ENCODE measurements at regions not wholly inside any gene's neighbourhood (a gene's known extent, or its start where the extent isn't known, plus 50 kb on each side); places are given as distances from the start of the nearest gene placed in this dataset.

DNA sequence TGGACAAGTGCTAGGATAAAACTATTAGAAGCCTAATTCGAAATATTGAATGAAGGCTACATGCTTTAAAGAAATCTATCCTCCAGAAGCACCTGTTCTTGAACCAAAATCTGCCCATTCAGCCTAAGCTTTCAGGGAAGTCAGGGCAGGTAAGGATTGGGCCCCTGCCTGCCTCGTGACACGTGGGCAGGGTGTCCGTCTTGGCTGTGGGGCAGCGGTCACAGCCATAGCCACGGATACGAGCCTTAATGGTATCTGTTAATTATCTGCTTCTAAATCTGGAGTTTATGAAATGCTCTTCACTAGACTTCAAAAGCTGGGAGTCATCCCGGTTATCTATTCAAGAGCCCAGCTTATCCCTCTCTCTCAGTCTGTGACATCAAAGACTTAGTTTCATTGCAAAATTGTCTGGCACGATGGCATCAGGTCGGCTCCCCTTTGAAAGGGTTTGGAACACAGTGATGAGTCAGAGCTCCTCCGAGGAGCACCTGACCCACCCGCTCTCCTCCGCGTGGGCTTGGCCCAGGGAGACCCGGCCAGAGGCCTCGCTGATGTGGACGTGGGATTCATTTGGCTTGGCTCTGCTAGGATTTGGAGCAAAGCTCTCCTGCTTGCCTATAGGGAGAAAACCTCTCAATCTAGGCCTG lies 135.9 kb downstream of the MACROH2A1 start:
- ChIA-PET CTCF (interaction anchor here (0.8 to 1.6 kb wide), 2 partner anchors 9 to 17 kb away, joined by 3 to 4 read pairs; no protein-coding TSS in a partner anchor), POLR2A (no interaction called here)
- TF ChIP-seq ZNF302 (CRISPR knock-in tag; IDR thresholded peaks at IDR 0.05): no peak
- TF ChIP-seq, protein P1, sequence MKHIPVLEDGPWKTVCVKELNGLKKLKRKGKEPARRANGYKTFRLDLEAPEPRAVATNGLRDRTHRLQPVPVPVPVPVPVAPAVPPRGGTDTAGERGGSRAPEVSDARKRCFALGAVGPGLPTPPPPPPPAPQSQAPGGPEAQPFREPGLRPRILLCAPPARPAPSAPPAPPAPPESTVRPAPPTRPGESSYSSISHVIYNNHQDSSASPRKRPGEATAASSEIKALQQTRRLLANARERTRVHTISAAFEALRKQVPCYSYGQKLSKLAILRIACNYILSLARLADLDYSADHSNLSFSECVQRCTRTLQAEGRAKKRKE (CRISPR knock-in tag; IDR thresholded peaks at IDR 0.05; ENCODE audit: low read depth): no peak
- 0 out of 2 replicates have a peak, but pooled peaks have one; percentile 11 for TF ChIP-seq HES2 (IDR thresholded peaks at IDR 0.05)
- TF ChIP-seq EHF (CRISPR knock-in tag; IDR thresholded peaks at IDR 0.05): no peak
- TF ChIP-seq NR3C1 (IDR thresholded peaks at IDR 0.05): no peak
- peak; percentile 46 to 74; a peak in 2 of 5 replicates for TF ChIP-seq EP300 (IDR thresholded peaks at IDR 0.05)
- TF ChIP-seq SMC3 (IDR thresholded peaks at IDR 0.05): no peak
- TF ChIP-seq JUN (IDR thresholded peaks at IDR 0.05): peak in 1 of 2 experiments; percentile 64; a peak in 2 of 5 replicates
- TF ChIP-seq, protein P2, sequence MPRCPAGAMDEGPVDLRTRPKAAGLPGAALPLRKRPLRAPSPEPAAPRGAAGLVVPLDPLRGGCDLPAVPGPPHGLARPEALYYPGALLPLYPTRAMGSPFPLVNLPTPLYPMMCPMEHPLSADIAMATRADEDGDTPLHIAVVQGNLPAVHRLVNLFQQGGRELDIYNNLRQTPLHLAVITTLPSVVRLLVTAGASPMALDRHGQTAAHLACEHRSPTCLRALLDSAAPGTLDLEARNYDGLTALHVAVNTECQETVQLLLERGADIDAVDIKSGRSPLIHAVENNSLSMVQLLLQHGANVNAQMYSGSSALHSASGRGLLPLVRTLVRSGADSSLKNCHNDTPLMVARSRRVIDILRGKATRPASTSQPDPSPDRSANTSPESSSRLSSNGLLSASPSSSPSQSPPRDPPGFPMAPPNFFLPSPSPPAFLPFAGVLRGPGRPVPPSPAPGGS (IDR thresholded peaks at IDR 0.05): 0 out of 3 replicates have a peak, but pooled peaks have one; percentile 32
- TF ChIP-seq TFCP2L1 (CRISPR knock-in tag; IDR thresholded peaks at IDR 0.05): no peak
- no peak for TF ChIP-seq KDM5A (IDR thresholded peaks at IDR 0.05)
- TF ChIP-seq CEBPB (IDR thresholded peaks at IDR 0.05): peak in 1 of 2 experiments; percentile 70; a peak in 2 of 4 replicates
- no peak for TF ChIP-seq CBX8 (IDR thresholded peaks at IDR 0.05)
- no peak for TF ChIP-seq NPAS2 (CRISPR knock-in tag; IDR thresholded peaks at IDR 0.05; ENCODE audit: borderline replicate concordance)
- no peak for TF ChIP-seq ZFP36 (IDR thresholded peaks at IDR 0.05; ENCODE audit: borderline replicate concordance, partially characterized antibody)
- TF ChIP-seq CBX2 (IDR thresholded peaks at IDR 0.05; ENCODE audit: borderline replicate concordance, low read depth): no peak
- no peak for TF ChIP-seq PBX3 (IDR thresholded peaks at IDR 0.05)
- TF ChIP-seq TP53 (CRISPR knock-in tag; IDR thresholded peaks at IDR 0.05): no peak
- no peak for TF ChIP-seq ESRRA (IDR thresholded peaks at IDR 0.05; ENCODE audit: borderline replicate concordance, low read length)
- no peak for TF ChIP-seq FOXS1 (CRISPR knock-in tag; IDR thresholded peaks at IDR 0.05)
- no peak for TF ChIP-seq MAZ (IDR thresholded peaks at IDR 0.05; ENCODE audit: borderline replicate concordance, low read depth, low read length)
- TF ChIP-seq POLR2A (IDR thresholded peaks at IDR 0.05; ENCODE audit: low read length): no peak
- no peak for TF ChIP-seq GATA3 (IDR thresholded peaks at IDR 0.05; ENCODE audit: borderline replicate concordance)
- TF ChIP-seq HOXA7 (CRISPR knock-in tag; IDR thresholded peaks at IDR 0.05): no peak
- peak; percentile 65; the same call in 1 of the 2 replicates for TF ChIP-seq FOSL2 (IDR thresholded peaks at IDR 0.05)
- no peak for TF ChIP-seq FOSL2 (CRISPR knock-in tag; IDR thresholded peaks at IDR 0.05)
- no peak for TF ChIP-seq MAFK (IDR thresholded peaks at IDR 0.05; ENCODE audit: partially characterized antibody)
- TF ChIP-seq PHF8 (IDR thresholded peaks at IDR 0.05; ENCODE audit: borderline replicate concordance, low read depth): no peak
- peak; percentile 66 for TF ChIP-seq JUNB (IDR thresholded peaks at IDR 0.05)
- TF ChIP-seq, protein P3, sequence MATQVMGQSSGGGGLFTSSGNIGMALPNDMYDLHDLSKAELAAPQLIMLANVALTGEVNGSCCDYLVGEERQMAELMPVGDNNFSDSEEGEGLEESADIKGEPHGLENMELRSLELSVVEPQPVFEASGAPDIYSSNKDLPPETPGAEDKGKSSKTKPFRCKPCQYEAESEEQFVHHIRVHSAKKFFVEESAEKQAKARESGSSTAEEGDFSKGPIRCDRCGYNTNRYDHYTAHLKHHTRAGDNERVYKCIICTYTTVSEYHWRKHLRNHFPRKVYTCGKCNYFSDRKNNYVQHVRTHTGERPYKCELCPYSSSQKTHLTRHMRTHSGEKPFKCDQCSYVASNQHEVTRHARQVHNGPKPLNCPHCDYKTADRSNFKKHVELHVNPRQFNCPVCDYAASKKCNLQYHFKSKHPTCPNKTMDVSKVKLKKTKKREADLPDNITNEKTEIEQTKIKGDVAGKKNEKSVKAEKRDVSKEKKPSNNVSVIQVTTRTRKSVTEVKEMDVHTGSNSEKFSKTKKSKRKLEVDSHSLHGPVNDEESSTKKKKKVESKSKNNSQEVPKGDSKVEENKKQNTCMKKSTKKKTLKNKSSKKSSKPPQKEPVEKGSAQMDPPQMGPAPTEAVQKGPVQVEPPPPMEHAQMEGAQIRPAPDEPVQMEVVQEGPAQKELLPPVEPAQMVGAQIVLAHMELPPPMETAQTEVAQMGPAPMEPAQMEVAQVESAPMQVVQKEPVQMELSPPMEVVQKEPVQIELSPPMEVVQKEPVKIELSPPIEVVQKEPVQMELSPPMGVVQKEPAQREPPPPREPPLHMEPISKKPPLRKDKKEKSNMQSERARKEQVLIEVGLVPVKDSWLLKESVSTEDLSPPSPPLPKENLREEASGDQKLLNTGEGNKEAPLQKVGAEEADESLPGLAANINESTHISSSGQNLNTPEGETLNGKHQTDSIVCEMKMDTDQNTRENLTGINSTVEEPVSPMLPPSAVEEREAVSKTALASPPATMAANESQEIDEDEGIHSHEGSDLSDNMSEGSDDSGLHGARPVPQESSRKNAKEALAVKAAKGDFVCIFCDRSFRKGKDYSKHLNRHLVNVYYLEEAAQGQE (IDR thresholded peaks at IDR 0.05): no peak
- Histone ChIP-seq H3K4me2 (peak overlapping the region; percentile 52), H3K9me3 (peaks cover 22% of the 10 kb centered on the region), H3K27ac (peak overlapping the region; percentile 68 to 79), H3K4me1 (peaks cover 26% of the 10 kb centered on the region), H3K4me3 (no peak overlapping the region)
- WGBS (ENCODE audit: missing lambda C conversion rate): 68% methylated on average over 17 of the region's 17 CpGs
- ATAC-seq (peak; percentile 28 to 87; a peak in 4 of 6 replicates), FAIRE-seq (no peak), DNase-seq (ENCODE audit: low read depth in 1 of 2, low spot score in 1 of 2) (peak; percentile 19 to 51)

Measured in A549 (cell line).